Endothelial cell of umbilical vein (primary cell): ENCODE measurements at regions not wholly inside any gene's neighbourhood (a gene's known extent, or its start where the extent isn't known, plus 50 kb on each side); places are given as distances from the start of the nearest gene placed in this dataset.

ENCODE experiments used
- BruUV-seq: library from RNA; stranded (reverse); fragments of 400-500 nt; replicated peaks from 2 replicates; lab custom pipeline; 2021; lab: Mats Ljungman, UMichigan
- CTCF ChIA-PET: fragments of 300-600, 350-600 bp; sonication (Branson Sonifier 250); formaldehyde crosslinking; loops from one replicate; lab custom pipeline; 2021; ENCODE audit warnings: antibody characterized with exemption, inconsistent platforms; lab: Charles Lee
- POLR2A ChIA-PET: fragments of 300-600, 350-600 bp; sonication (Branson Sonifier 250); formaldehyde crosslinking; loops from one replicate; lab custom pipeline; 2021; ENCODE audit warnings: antibody characterized with exemption, inconsistent platforms; lab: Charles Lee
- DNase-seq: peaks from one replicate; pipeline ENCODE4 v3.0.0-alpha.2; 2011; ENCODE audit warnings: low read depth, low spot score
- FAIRE-seq: peaks from 2 replicates; lab custom pipeline; 2011; peaks lifted over from hg19 to GRCh38; lab: Jason Lieb, UNC
- H2AFZ ChIP-seq: 2 replicates; pipeline ENCODE4 v1.6.0; 2012; ENCODE audit warnings: low read depth, low read length, control low read depth, inconsistent platforms
- H3K27ac ChIP-seq: 2 replicates; pipeline ENCODE4 v1.5.1; 2011; ENCODE audit warnings: low read depth, mild to moderate bottlenecking, control low read depth, low read length, moderate library complexity; ENCODE audit not compliant: insufficient read depth
- H3K27me3 ChIP-seq, 2 experiments: 2 replicates each; pipeline versions ENCODE4 v1.6.0 to v1.6.1; 2011; ENCODE audit warnings: low read length in 2 of 2, mixed read lengths in 1 of 2; ENCODE audit not compliant: control insufficient read depth in 2 of 2, insufficient read depth in 2 of 2
- H3K36me3 ChIP-seq, 2 experiments: 2 replicates in 1 of 2; 3 replicates in 1 of 2; pipeline ENCODE4 v1.5.1; 2011; ENCODE audit warnings: low read length in 2 of 2, mild to moderate bottlenecking in 1 of 2, moderate library complexity in 1 of 2; ENCODE audit not compliant: control insufficient read depth in 2 of 2, insufficient read depth in 2 of 2; ENCODE audit errors: extremely low read depth in 1 of 2
- H3K4me1 ChIP-seq: 3 replicates; pipeline ENCODE4 v1.5.1; 2011; ENCODE audit warnings: mild to moderate bottlenecking, low read length; ENCODE audit not compliant: control insufficient read depth, insufficient read depth; ENCODE audit errors: extremely low read depth
- H3K4me2 ChIP-seq: 2 replicates; pipeline ENCODE4 v1.6.1; 2011; ENCODE audit warnings: low read length, control low read depth, mixed read lengths; ENCODE audit not compliant: insufficient read depth
- H3K4me3 ChIP-seq, 3 experiments: fragments of 200-600 bp in 1 of 3; sonication (generic), shearing (Covaris generic) in 1 of 3; replicated peaks in 1 of 3; 2 replicates each; pipeline ENCODE4 v1.5.1; 2011 to 2016; ENCODE audit warnings: control low read depth in 3 of 3, low read length in 3 of 3, mild to moderate bottlenecking in 2 of 3, inconsistent platforms in 1 of 3, low read depth in 1 of 3, moderate library complexity in 1 of 3; ENCODE audit not compliant: insufficient read depth in 1 of 3
- H3K79me2 ChIP-seq: 2 replicates; pipeline ENCODE4 v1.6.0; 2012; ENCODE audit warnings: low read length, inconsistent platforms; ENCODE audit not compliant: control insufficient read depth, insufficient read depth
- H3K9ac ChIP-seq: replicated peaks from 2 replicates; pipeline ENCODE3; 2011; ENCODE audit warnings: low read length, control low read depth; ENCODE audit not compliant: insufficient read depth; ENCODE audit errors: extremely low read depth
- H3K9me1 ChIP-seq: replicated peaks from 3 replicates; pipeline ENCODE4 v1.6.0; 2011; ENCODE audit warnings: mild to moderate bottlenecking, low read length; ENCODE audit not compliant: control insufficient read depth, insufficient read depth; ENCODE audit errors: extremely low read depth
- H3K9me3 ChIP-seq: replicated peaks from 2 replicates; pipeline ENCODE4 v1.5.1; 2012; ENCODE audit warnings: low read length, inconsistent platforms; ENCODE audit not compliant: control insufficient read depth, insufficient read depth
- H4K20me1 ChIP-seq: replicated peaks from 2 replicates; pipeline ENCODE3; 2011; ENCODE audit warnings: mild to moderate bottlenecking, low read length; ENCODE audit not compliant: control insufficient read depth, insufficient read depth; ENCODE audit errors: extremely low read depth
- CTCF ChIP-seq, 2 donors: IDR thresholded peaks; 1 replicate in 1 of 2; 2 replicates in 1 of 2; pipeline ENCODE4 v1.5.1; 2011; ENCODE audit warnings: low read length in 2 of 2, mild to moderate bottlenecking in 2 of 2, moderate library complexity in 2 of 2, control low read depth in 1 of 2, inconsistent platforms in 1 of 2, low read depth in 1 of 2; ENCODE audit not compliant: insufficient read depth in 1 of 2; ENCODE audit errors: extremely low read depth in 1 of 2
- EZH2 ChIP-seq: IDR thresholded peaks from 2 replicates; pipeline ENCODE4 v1.6.1; 2012; ENCODE audit warnings: borderline replicate concordance, low read depth, mild to moderate bottlenecking, moderate library complexity, low read length, inconsistent platforms; ENCODE audit not compliant: severe bottlenecking
- FOS ChIP-seq: IDR thresholded peaks from 2 replicates; pipeline ENCODE4 v1.6.1; 2011; ENCODE audit warnings: mild to moderate bottlenecking, low read length, moderate library complexity, borderline replicate concordance; ENCODE audit not compliant: insufficient read depth
- GATA2 ChIP-seq: IDR thresholded peaks from 2 replicates; pipeline ENCODE4 v1.7.0; 2011; ENCODE audit warnings: low read depth, mild to moderate bottlenecking, moderate library complexity, mixed read lengths, low read length; ENCODE audit not compliant: insufficient read length, insufficient read depth
- JUN ChIP-seq: IDR thresholded peaks from 2 replicates; pipeline ENCODE4 v1.6.1; 2011; ENCODE audit warnings: borderline replicate concordance, low read depth; ENCODE audit not compliant: insufficient read length, insufficient read depth
- MAX ChIP-seq: IDR thresholded peaks from 2 replicates; pipeline ENCODE4 v1.6.1; 2011; ENCODE audit not compliant: insufficient read depth, insufficient read length
- MYC ChIP-seq: IDR thresholded peaks from one replicate; pipeline ENCODE4 v1.6.1; 2011; ENCODE audit warnings: mild to moderate bottlenecking, low read depth, low read length
- POLR2A ChIP-seq: IDR thresholded peaks from 2 replicates; pipeline ENCODE4 v1.6.1; 2012; ENCODE audit warnings: low read depth, mild to moderate bottlenecking, control low read depth, low read length
- POLR2AphosphoS5 ChIP-seq: IDR thresholded peaks from 2 replicates; pipeline ENCODE4 v1.6.1; 2012; ENCODE audit warnings: low read depth, mild to moderate bottlenecking, control low read depth, low read length, moderate library complexity; ENCODE audit not compliant: insufficient read depth
- dilution Hi-C: fragments of 300-500 bp; cut with MboI; formaldehyde crosslinking; loops from one replicate; pipeline ENCODE4 v1.15.0; 2019; ENCODE audit warnings: low sequenced_read_pairs; ENCODE audit not compliant: extremely low pct_ligation_motif_present
- intact Hi-C: fragments of 100-400 bp; cut with micrococcal nuclease; formaldehyde crosslinking; loops from one replicate; pipeline ENCODE4 v1.10.0; 2022

GRCh38 chr10:47169581-47169980, 130.4 kb upstream of the GDF10 start:
- H3K4me3 ChIP-seq = no peak overlapping the region

More at GRCh38 chr10:47169581-47169980, 130.4 kb upstream of the GDF10 start:
- TF ChIP-seq JUN (no peak), MAX (no peak), POLR2A (no peak), EZH2 (no peak), MYC (no peak), FOS (no peak), CTCF (IDR thresholded peaks at IDR 0.05; ENCODE audit: extremely low read depth in 1 of 2, insufficient read depth in 1 of 2, low read depth in 1 of 2, low read length in 2 of 2) (no peak), POLR2AphosphoS5 (no peak), GATA2 (no peak)
- FAIRE-seq = no peak
- Histone ChIP-seq H3K9me3 (no peaks in the 10 kb centered on the region), H3K27me3 (no peaks in the 10 kb centered on the region), H4K20me1 (no peaks in the 10 kb centered on the region), H3K36me3 (no peaks in the 10 kb centered on the region), H3K9me1 (no peaks in the 10 kb centered on the region), H3K4me1 (no peaks in the 10 kb centered on the region), H3K4me2 (no peak overlapping the region), H2AFZ (no peak overlapping the region), H3K27ac (no peak overlapping the region), H3K79me2 (no peaks in the 10 kb centered on the region), H3K9ac (no peak overlapping the region)
- intact Hi-C loops (no loop called here), dilution Hi-C loops (no loop called here)
- CTCF ChIA-PET = no interaction called here
- POLR2A ChIA-PET = no interaction called here
- BruUV-seq = no TSS peak
- DNase-seq = no peak
